GM12878 (cell line): ENCODE measurements at regions not wholly inside any gene's neighbourhood (a gene's known extent, or its start where the extent isn't known, plus 50 kb on each side); places are given as distances from the start of the nearest gene placed in this dataset.

Experiments used
- ATAC-seq: fragments of 200-7000 bp; cut with Tn5 transposase; 3 replicates; pipeline ENCODE4 v1.9.1; 2020; ENCODE audit warnings: mild to moderate bottlenecking, moderate library complexity
- BruUV-seq: library from RNA; stranded (reverse); fragments of 400-500 nt; replicated peaks from 2 replicates; lab custom pipeline; 2021; lab: Mats Ljungman, UMichigan
- CTCF ChIA-PET: fragments of 300-600 bp; sonication (Branson Sonifier 250); formaldehyde crosslinking; extraction: SDS; loops from one replicate; lab custom pipeline; 2021; ENCODE audit warnings: inconsistent platforms; lab: Yijun Ruan, JAX
- POLR2A ChIA-PET: fragments of 350-600 bp; formaldehyde crosslinking; extraction: SDS; loops from one replicate; lab custom pipeline; 2021; ENCODE audit warnings: inconsistent platforms; lab: Charles Lee
- RAD21 ChIA-PET: fragments of 300-600 bp; sonication (Branson Sonifier 250); formaldehyde crosslinking; loops from one replicate; lab custom pipeline; 2023; ENCODE audit warnings: antibody characterized with exemption; ENCODE audit not compliant: unreplicated experiment; lab: Charles Lee
- SMC1A ChIA-PET: fragments of 300-600 bp; sonication (Branson Sonifier 250); formaldehyde crosslinking; loops from one replicate; lab custom pipeline; 2023; ENCODE audit not compliant: unreplicated experiment, uncharacterized antibody; lab: Charles Lee
- DNase-seq: peaks from one replicate; pipeline ENCODE4 v3.0.0-alpha.2; 2011; ENCODE audit warnings: low read depth, low spot score
- FAIRE-seq: peaks from 3 replicates; lab custom pipeline; 2011; peaks lifted over from hg19 to GRCh38; lab: Jason Lieb, UNC
- H2AFZ ChIP-seq: 2 replicates; pipeline ENCODE4 v1.6.0; 2011; ENCODE audit warnings: low read depth, low read length, control low read depth; ENCODE audit not compliant: control insufficient read depth
- H3K27ac ChIP-seq: 2 replicates; pipeline ENCODE4 v1.5.1; 2011; ENCODE audit warnings: control low read depth; ENCODE audit not compliant: control insufficient read depth, insufficient read depth
- H3K27me3 ChIP-seq, 2 experiments: replicated peaks in 1 of 2; 2 replicates each; pipeline versions ENCODE4 v1.6.0 to v1.6.1; 2011; ENCODE audit warnings: low read length in 1 of 2; ENCODE audit not compliant: control insufficient read depth in 2 of 2, insufficient read depth in 2 of 2
- H3K36me3 ChIP-seq, 2 experiments: 2 replicates each; pipeline ENCODE4 v1.5.1; 2011; ENCODE audit warnings: low read length in 1 of 2; ENCODE audit not compliant: control insufficient read depth in 2 of 2, insufficient read depth in 2 of 2
- H3K4me1 ChIP-seq: 2 replicates; pipeline ENCODE4 v1.6.1; 2011; ENCODE audit warnings: mild to moderate bottlenecking, low read length, moderate library complexity, mixed read lengths; ENCODE audit not compliant: control insufficient read depth, insufficient read depth
- H3K4me2 ChIP-seq: 2 replicates; pipeline ENCODE4 v1.6.0; 2011; ENCODE audit warnings: control low read depth; ENCODE audit not compliant: control insufficient read depth, insufficient read depth
- H3K4me3 ChIP-seq: fragments of 200-600 bp; sonication (generic); 2 replicates; pipeline ENCODE4 v1.5.1; 2016
- H3K79me2 ChIP-seq: 2 replicates; pipeline ENCODE4 v1.6.0; 2011; ENCODE audit warnings: low read length; ENCODE audit not compliant: control insufficient read depth, insufficient read depth
- H3K9ac ChIP-seq: 2 replicates; pipeline ENCODE4 v1.8.0; 2011; ENCODE audit warnings: low read length, control low read depth, mixed read lengths; ENCODE audit not compliant: control insufficient read depth, insufficient read depth
- H3K9me3 ChIP-seq: replicated peaks from 3 replicates; pipeline ENCODE4 v1.5.1; 2011; ENCODE audit warnings: mild to moderate bottlenecking, low read length; ENCODE audit not compliant: control insufficient read depth, insufficient read depth
- H4K20me1 ChIP-seq: 2 replicates; pipeline ENCODE4 v1.6.0; 2011; ENCODE audit not compliant: control insufficient read depth, insufficient read depth
- BRCA1 ChIP-seq: IDR thresholded peaks from 2 replicates; pipeline ENCODE4 v1.6.1; 2011; ENCODE audit warnings: low read depth, low read length, improper control_type of control experiment
- CBX3 ChIP-seq: fragments of 200-600 bp; sonication (generic); IDR thresholded peaks from 2 replicates; pipeline ENCODE4 v1.6.1; 2016; ENCODE audit warnings: low read depth, borderline replicate concordance
- CREM ChIP-seq: IDR thresholded peaks from 2 replicates; pipeline ENCODE4 v1.6.1; 2014; ENCODE audit warnings: antibody characterized with exemption, low read depth
- E4F1 ChIP-seq: fragments of 450-650 bp; IDR thresholded peaks from 2 replicates; pipeline ENCODE4 v1.6.1; 2018; ENCODE audit warnings: borderline replicate concordance, mild to moderate bottlenecking; ENCODE audit not compliant: partially characterized antibody
- FOXK2 ChIP-seq: fragments of 450-650 bp; IDR thresholded peaks from 2 replicates; pipeline ENCODE4 v1.6.1; 2017; ENCODE audit warnings: mild to moderate bottlenecking, moderate library complexity
- HDGF ChIP-seq: fragments of 450-650 bp; IDR thresholded peaks from 2 replicates; pipeline ENCODE4 v1.6.1; 2016; ENCODE audit warnings: antibody characterized with exemption
- MEF2B ChIP-seq: fragments of 450-650 bp; IDR thresholded peaks from 2 replicates; pipeline ENCODE4 v1.6.1; 2018; ENCODE audit warnings: mild to moderate bottlenecking, moderate library complexity; ENCODE audit not compliant: partially characterized antibody, poor library complexity, severe bottlenecking
- MTA2 ChIP-seq: fragments of 450-650 bp; IDR thresholded peaks from 2 replicates; pipeline ENCODE4 v1.6.1; 2016; ENCODE audit warnings: low read depth, mild to moderate bottlenecking, moderate library complexity
- MTA3 ChIP-seq: IDR thresholded peaks from 2 replicates; pipeline ENCODE4 v1.6.1; 2012; ENCODE audit warnings: low read length, inconsistent platforms, borderline replicate concordance
- NFYA ChIP-seq: IDR thresholded peaks from 2 replicates; pipeline ENCODE4 v1.6.1; 2011; ENCODE audit warnings: low read depth, mild to moderate bottlenecking, low read length, improper control_type of control experiment, borderline replicate concordance
- NR2C2 ChIP-seq: IDR thresholded peaks from 2 replicates; pipeline ENCODE4 v1.6.1; 2011; ENCODE audit warnings: borderline replicate concordance, low read depth; ENCODE audit not compliant: control insufficient read depth, insufficient read length
- RBBP5 ChIP-seq: fragments of 200-600 bp; sonication (generic); conservative IDR thresholded peaks from 2 replicates; pipeline ENCODE4 v1.6.1; 2016
- SMC3 ChIP-seq: IDR thresholded peaks from 2 replicates; pipeline ENCODE4 v1.6.1; 2011; ENCODE audit warnings: low read length, improper control_type of control experiment, borderline replicate concordance
- ZNF207 ChIP-seq: fragments of 450-650 bp; IDR thresholded peaks from 2 replicates; pipeline ENCODE4 v1.6.1; 2014; ENCODE audit warnings: antibody characterized with exemption, mild to moderate bottlenecking, borderline replicate concordance
- ZZZ3 ChIP-seq: IDR thresholded peaks from 2 replicates; pipeline ENCODE4 v1.6.1; 2011; ENCODE audit warnings: low read depth; ENCODE audit not compliant: control insufficient read depth, insufficient read length
- WGBS: methylation state at CpG from one replicate; pipeline ENCODE4 v1.1.6; 2016; ENCODE audit warnings: low lambda C conversion rate; ENCODE audit not compliant: insufficient replicate concordance, insufficient coverage; ENCODE audit errors: missing lambda C conversion rate; 5-methylcytosine and 5-hydroxymethylcytosine counted together
- in situ Hi-C: fragments of 300-500 bp; cut with MboI; formaldehyde crosslinking; loops from 9 replicates; pipeline ENCODE4 v1.14.3; 2018; ENCODE audit warnings: mixed read lengths
- intact Hi-C: fragments of 100-400 bp; cut with micrococcal nuclease; formaldehyde crosslinking; loops from one replicate; pipeline ENCODE4 v1.14.2; 2022; ENCODE audit not compliant: unreplicated experiment
- TF ChIP-seq, protein P1 (sequence below): fragments of 450-650 bp; IDR thresholded peaks from 2 replicates; pipeline ENCODE4 v1.6.1; 2016; ENCODE audit warnings: mild to moderate bottlenecking

DNA sequence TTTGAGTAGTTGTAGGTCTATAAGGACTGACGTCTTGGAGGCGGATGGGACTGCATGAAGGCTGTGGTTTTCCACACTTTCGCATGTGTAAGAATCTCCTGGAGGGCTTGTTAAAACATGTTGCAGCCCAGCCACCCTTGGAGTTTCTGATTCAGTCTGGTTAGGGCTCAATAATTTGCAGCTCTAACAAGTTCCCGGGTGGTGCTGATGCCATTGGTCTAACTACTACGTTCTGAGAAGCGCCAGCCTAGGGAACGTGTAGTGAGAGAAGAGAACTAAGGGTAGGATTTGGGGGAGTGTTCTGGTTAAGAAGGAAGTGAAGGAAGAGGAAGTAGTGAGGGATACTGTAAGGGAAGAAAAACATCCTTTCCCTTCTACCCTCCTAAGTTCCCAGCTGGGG is 138.9 kb downstream of the LARP7 start:
- BruUV-seq: no TSS peak
- Histone ChIP-seq H3K27me3 (no peaks in the 10 kb centered on the region), H3K4me2 (no peak overlapping the region), H4K20me1 (no peaks in the 10 kb centered on the region), H3K27ac (no peak overlapping the region), H3K9me3 (no peaks in the 10 kb centered on the region), H3K79me2 (no peaks in the 10 kb centered on the region), H3K4me3 (no peak overlapping the region), H3K9ac (no peak overlapping the region), H3K36me3 (no peaks in the 10 kb centered on the region), H2AFZ (no peak overlapping the region), H3K4me1 (no peaks in the 10 kb centered on the region)
- SMC1A ChIA-PET: interaction anchor here (0.6 to 1.8 kb wide), 5 partner anchors 10 to 163 kb away, joined by 3 to 10 read pairs (median 4); no protein-coding TSS in a partner anchor
- FAIRE-seq (no peak), ATAC-seq (no peak), DNase-seq (no peak)
- no peak for TF ChIP-seq MTA3
- no peak for TF ChIP-seq MTA2
- TF ChIP-seq NFYA: no peak
- no peak for TF ChIP-seq ZZZ3
- no peak for TF ChIP-seq SMC3
- no peak for TF ChIP-seq E4F1
- TF ChIP-seq CBX3: no peak
- TF ChIP-seq NR2C2: no peak
- TF ChIP-seq MEF2B: no peak
- no peak for TF ChIP-seq RBBP5
- no peak for TF ChIP-seq HDGF
- TF ChIP-seq, protein P1, sequence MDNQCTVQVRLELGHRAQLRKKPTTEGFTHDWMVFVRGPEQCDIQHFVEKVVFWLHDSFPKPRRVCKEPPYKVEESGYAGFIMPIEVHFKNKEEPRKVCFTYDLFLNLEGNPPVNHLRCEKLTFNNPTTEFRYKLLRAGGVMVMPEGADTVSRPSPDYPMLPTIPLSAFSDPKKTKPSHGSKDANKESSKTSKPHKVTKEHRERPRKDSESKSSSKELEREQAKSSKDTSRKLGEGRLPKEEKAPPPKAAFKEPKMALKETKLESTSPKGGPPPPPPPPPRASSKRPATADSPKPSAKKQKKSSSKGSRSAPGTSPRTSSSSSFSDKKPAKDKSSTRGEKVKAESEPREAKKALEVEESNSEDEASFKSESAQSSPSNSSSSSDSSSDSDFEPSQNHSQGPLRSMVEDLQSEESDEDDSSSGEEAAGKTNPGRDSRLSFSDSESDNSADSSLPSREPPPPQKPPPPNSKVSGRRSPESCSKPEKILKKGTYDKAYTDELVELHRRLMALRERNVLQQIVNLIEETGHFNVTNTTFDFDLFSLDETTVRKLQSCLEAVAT: no peak
- no peak for TF ChIP-seq BRCA1
- no peak for TF ChIP-seq FOXK2
- TF ChIP-seq ZNF207: no peak
- no peak for TF ChIP-seq CREM
- POLR2A ChIA-PET: no interaction called here
- WGBS: 67% methylated on average over 7 of the region's 7 CpGs
- in situ Hi-C loops (no loop called here), intact Hi-C loops (no loop called here)
- CTCF ChIA-PET: interaction anchor here (0.9 to 2.5 kb wide), 7 partner anchors 10 to 176 kb away, joined by 3 to 22 read pairs (median 4); no protein-coding TSS in a partner anchor
- RAD21 ChIA-PET: interaction anchor here (2.6 kb wide), 1 partner anchor 163 kb away, joined by 11 read pairs; no protein-coding TSS in a partner anchor
